Osteocyte (in vitro differentiated cells): ENCODE measurements at regions not wholly inside any gene's neighbourhood (a gene's known extent, or its start where the extent isn't known, plus 50 kb on each side); places are given as distances from the start of the nearest gene placed in this dataset.

Experiments
- DNase-seq: peaks from one replicate; pipeline ENCODE4 v3.0.0; 2021; ENCODE audit warnings: mixed read lengths; ENCODE audit not compliant: unreplicated experiment; ENCODE audit errors: extremely low spot score
- H3K27ac Mint-ChIP-seq: one replicate; pipeline ENCODE4 v1.8.0; 2021; ENCODE audit warnings: mild to moderate bottlenecking, mixed read lengths; ENCODE audit not compliant: unreplicated experiment
- H3K27me3 Mint-ChIP-seq: one replicate; pipeline ENCODE4 v1.8.0; 2021; ENCODE audit warnings: mixed read lengths; ENCODE audit not compliant: unreplicated experiment
- H3K36me3 Mint-ChIP-seq: one replicate; pipeline ENCODE4 v1.8.0; 2021; ENCODE audit warnings: mixed read lengths; ENCODE audit not compliant: unreplicated experiment
- H3K4me1 Mint-ChIP-seq: one replicate; pipeline ENCODE4 v1.8.0; 2021; ENCODE audit warnings: mixed read lengths; ENCODE audit not compliant: unreplicated experiment
- H3K4me3 Mint-ChIP-seq: one replicate; pipeline ENCODE4 v1.8.0; 2021; ENCODE audit warnings: mild to moderate bottlenecking, moderate library complexity, mixed read lengths; ENCODE audit not compliant: unreplicated experiment
- H3K9me3 Mint-ChIP-seq: one replicate; pipeline ENCODE4 v1.8.0; 2021; ENCODE audit warnings: mixed read lengths; ENCODE audit not compliant: unreplicated experiment
- CTCF ChIP-seq: fragments of 200-600 bp; sonication (generic); IDR thresholded peaks from 2 replicates; pipeline ENCODE4 v1.5.0; 2021; ENCODE audit warnings: antibody characterized with exemption, mild to moderate bottlenecking, moderate library complexity

DNA sequence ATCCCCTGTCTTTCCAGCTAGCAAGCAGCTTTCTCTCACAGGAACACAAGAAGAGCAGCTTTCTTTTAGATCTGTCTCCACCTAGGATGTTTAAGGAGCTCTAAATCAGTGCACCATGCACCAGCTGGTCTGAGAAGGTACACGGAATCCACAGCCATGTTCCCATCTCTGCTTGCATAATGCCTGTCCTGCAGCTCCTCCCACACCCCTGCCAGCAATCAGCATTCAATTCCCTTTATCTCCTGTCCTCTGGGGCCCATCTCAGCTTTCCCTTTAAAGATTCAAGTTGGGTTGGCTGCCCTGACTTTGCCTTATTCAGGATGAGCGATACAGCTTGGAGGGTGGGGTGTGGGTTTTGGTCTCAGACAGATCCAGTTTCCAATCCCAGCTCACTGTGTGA lies 826.3 kb downstream of the BCL11B start:
- H3K4me3 Mint-ChIP-seq, result no peak overlapping the region
- TF ChIP-seq CTCF, result no peak

GRCh38 chr14:98446508-98446907 lies 825.5 kb downstream of the BCL11B start:
- no peak for DNase-seq
- Mint-ChIP-seq H3K27ac (no peak overlapping the region), H3K36me3 (no peaks in the 10 kb centered on the region), H3K27me3 (no peaks in the 10 kb centered on the region), H3K9me3 (peaks cover 30% of the 10 kb centered on the region), H3K4me3 (no peak overlapping the region), H3K4me1 (no peaks in the 10 kb centered on the region)
- TF ChIP-seq CTCF, result no peak

More for the DNA sequence above, 826.3 kb downstream of the BCL11B start:
- H3K4me1 Mint-ChIP-seq, result no peaks in the 10 kb centered on the region
- H3K27me3 Mint-ChIP-seq, result no peaks in the 10 kb centered on the region
- no peak overlapping the region for H3K27ac Mint-ChIP-seq
- no peak for DNase-seq
- peaks cover 30% of the 10 kb centered on the region for H3K9me3 Mint-ChIP-seq
- no peaks in the 10 kb centered on the region for H3K36me3 Mint-ChIP-seq

GRCh38 chr14:98456231-98456630 lies 815.8 kb downstream of the BCL11B start:
- H3K27me3 Mint-ChIP-seq, result no peaks in the 10 kb centered on the region
- DNase-seq, result no peak
- H3K4me1 Mint-ChIP-seq, result no peaks in the 10 kb centered on the region

GRCh38 chr14:98458702-98459101 lies 813.3 kb downstream of the BCL11B start:
- H3K27me3 Mint-ChIP-seq, result no peaks in the 10 kb centered on the region
- peaks cover 49% of the 10 kb centered on the region for H3K9me3 Mint-ChIP-seq
- H3K4me1 Mint-ChIP-seq, result no peaks in the 10 kb centered on the region
- DNase-seq, result no peak
- no peak for TF ChIP-seq CTCF
- H3K36me3 Mint-ChIP-seq, result no peaks in the 10 kb centered on the region
- H3K27ac Mint-ChIP-seq, result no peak overlapping the region
- H3K4me3 Mint-ChIP-seq, result no peak overlapping the region

More at GRCh38 chr14:98456231-98456630, 815.8 kb downstream of the BCL11B start:
- Mint-ChIP-seq H3K36me3 (no peaks in the 10 kb centered on the region), H3K27ac (no peak overlapping the region), H3K4me3 (no peak overlapping the region), H3K9me3 (peaks cover 37% of the 10 kb centered on the region)
- no peak for TF ChIP-seq CTCF

DNA sequence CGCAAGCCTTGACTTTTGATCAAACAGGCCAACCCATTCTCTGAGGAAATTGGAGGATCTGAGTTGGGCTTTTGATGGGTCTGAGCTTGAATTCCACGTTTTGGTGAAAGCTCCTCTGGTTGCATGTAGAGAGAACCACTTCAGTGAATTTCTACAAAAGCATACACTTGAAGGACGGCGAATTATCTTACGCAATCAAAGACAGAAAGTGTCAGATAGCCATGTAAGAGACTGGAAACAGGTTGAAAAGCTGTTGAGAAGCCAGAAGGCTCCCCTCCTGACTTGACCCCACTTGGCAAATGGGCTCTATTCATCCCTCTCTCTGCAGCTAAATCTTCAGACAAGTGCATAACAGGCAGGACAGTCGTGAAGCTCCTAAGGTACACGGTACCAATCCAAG lies 809.1 kb downstream of the BCL11B start:
- Mint-ChIP-seq H3K27ac (no peak overlapping the region), H3K4me3 (no peak overlapping the region), H3K27me3 (no peaks in the 10 kb centered on the region), H3K36me3 (no peaks in the 10 kb centered on the region), H3K9me3 (peaks cover 50% of the 10 kb centered on the region), H3K4me1 (no peaks in the 10 kb centered on the region)
- no peak for TF ChIP-seq CTCF
- no peak for DNase-seq
